ENCODE measurements at regions not wholly inside any gene's neighbourhood (a gene's known extent, or its start where the extent isn't known, plus 50 kb on each side); places are given as distances from the start of the nearest gene placed in this dataset.

DNA sequence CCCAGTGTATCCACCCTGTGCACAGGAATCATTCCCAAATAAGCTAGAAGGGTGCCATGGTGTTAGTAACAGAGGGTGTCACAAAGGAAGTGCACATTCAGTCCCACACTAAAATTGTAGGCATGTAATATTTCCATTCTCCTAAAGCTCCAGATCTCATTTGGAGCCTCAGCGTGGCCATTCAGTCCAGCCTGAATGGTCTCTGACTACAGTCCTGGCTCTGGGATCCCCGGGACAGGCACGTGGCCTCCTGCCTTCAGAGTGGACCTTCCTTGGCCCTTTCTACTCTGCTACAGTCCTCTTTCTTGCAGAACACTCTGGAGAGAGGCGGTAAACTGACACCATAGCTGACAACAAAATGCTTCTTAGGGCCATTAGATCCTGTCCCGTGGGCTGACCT, 243.9 kb downstream of the IRX2 start:
- no peak for DNase-seq (ENCODE audit: insufficient read length, low spot score)
- no peak for FAIRE-seq

DNA sequence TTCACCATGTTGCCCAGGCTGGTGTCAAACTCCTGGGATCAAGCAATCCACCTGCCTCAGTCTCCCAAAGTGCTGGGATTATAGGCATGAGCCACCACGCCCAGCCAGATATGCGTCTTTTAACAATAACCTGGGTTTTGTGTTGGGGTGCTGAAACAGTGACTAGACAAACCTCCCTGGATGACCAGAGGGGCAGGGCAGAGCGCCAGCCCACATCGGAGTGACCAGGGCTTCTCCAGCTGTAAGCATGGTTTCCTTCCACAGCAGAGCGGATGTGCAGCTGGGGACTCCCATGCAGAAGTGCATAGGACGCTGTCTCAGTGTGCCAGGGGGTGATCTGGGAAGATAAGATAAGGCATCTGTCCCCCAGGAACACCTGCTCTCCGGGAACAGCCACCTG, 244.9 kb downstream of the IRX2 start:
- no peak for DNase-seq (ENCODE audit: insufficient read length, low spot score)

DNA sequence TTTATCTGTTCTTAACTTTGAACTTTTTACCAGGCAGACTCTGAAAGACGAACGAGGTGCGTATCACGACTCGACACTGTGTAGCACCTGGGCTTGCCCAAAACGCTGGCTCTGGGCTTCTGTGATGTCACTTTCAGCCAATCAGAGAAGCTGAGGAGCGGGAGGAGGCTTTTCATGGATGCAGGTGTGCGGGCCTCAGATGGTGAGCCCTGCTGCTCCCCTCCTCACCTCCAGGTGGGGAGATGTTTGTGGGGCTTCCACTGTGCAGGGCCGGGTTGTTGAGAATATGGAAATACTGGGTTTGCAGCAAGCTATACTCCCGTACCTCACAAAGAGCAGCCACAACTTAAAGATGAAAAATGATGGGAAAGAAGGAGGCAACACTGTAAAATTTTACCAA, 246.3 kb downstream of the IRX2 start:
- FAIRE-seq (no peak), DNase-seq (ENCODE audit: insufficient read length, low spot score) (no peak)

More for the DNA sequence above, 244.9 kb downstream of the IRX2 start:
- FAIRE-seq: no peak

DNA sequence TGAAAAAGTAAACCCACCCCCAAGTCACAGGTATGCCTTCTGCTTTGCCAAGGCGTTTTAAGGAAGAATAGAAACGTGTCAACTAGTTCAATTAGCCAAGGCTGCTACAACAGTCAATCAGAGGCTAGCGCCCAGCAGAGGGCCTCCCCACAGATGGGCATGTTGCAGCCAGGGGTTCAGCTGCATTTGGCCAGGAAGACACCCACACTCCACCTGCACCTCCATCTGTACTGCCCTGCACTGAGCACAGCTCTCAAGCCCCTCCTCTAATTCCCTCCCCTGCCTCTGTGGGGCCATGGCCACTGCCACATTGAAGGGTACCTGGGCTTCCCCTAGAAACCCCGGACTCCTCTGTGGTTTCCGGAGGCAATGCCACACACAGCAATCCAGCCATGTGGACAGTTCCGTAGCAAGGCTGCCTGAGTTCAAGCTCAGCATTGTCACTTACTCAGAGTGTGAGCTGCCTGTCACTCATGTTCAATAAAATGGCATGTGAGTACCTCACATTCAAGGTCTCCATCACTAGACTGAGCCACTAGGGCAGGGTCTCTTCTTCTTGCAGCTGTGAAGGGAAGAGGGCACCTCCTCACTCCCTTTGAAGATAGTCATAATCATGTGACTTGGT, 248.4 kb downstream of the IRX2 start:
- FAIRE-seq: no peak
- DNase-seq (ENCODE audit: insufficient read length, low spot score): no peak

DNA sequence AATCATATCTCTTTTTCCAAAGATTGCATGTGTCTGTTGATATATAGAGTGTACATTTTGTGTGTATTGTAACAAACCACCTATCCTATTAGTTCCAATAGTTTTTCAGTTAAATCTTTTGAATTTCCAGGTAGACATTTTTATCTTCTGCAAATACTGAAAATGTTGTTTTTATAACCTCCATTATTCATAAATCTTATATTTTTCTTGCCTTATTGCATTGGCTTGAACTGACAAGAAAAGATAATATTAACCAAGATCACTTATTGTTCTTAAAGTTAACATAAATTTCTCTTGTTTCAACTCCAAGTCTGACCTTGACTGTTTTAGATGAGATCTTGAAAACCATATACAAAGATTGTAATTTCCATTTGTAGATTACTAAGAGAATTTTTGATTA, 251.6 kb downstream of the IRX2 start:
- DNase-seq (ENCODE audit: insufficient read length, low spot score) (no peak), FAIRE-seq (no peak)

DNA sequence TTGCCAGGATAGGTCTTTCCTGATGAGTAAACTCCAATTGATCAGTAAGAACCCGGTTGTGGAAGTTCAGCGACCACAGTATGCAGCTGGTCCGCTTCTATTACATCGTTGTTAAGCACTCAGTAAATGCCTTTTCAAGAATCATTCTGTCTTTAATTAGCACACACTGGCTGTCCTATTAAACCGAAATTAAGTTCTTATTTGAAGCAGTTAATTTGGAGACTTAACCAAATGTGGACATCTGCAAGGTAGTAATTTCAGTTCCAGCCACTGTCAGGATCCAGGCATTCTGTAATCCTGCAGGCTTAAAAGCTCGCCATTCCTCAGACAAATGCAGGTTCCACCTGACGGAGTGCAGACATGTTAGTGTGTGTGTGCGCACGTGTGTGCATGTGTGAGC, 254.6 kb downstream of the IRX2 start:
- FAIRE-seq (no peak), DNase-seq (ENCODE audit: insufficient read length, low spot score) (no peak)

DNA sequence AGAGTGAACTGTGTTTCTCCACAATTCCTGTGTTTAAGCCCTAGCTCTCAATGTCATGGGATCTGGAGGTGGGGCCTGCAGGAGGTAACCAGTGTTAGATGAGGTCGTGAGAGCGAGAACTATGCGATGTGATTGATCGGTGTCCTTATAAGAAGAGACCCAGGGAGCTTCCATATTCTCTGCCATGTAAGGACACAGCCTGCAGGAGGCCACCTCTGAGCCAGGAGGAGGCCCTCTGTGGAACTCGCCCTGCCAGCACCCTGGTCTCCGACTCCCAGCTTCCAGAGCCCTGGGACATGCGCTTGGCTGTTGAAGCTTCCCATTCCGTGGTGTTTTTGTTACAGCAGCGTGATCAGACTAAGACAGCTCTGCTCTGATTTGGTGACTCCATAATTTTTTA, 255.4 kb downstream of the IRX2 start:
- no peak for DNase-seq (ENCODE audit: insufficient read length, low spot score)
- no peak for FAIRE-seq

DNA sequence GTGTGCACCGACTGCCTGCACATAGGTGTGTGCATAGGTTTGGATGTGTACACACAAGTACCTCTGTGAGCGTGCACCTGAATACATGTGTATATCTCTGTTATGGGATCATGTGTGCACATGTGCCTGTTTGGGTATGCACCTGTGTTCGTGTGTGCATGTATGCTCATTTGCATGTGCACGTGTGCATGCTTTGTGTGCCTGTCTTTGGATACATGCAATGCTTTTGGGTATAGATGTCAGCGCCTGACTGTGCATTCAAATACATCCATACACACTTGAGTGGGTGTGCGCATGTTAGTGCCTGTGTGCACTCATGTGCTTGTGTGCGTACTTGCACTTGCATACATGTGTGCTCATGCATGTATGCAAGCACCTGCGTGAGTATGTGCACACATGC, 258.1 kb downstream of the IRX2 start:
- FAIRE-seq (peak; percentile 28), DNase-seq (ENCODE audit: insufficient read length, low spot score) (no peak)

- DNase-seq (ENCODE audit: insufficient read length, low spot score) (no peak), FAIRE-seq (no peak)
Observed at GRCh38 chr5:2492476-2492875, 259.0 kb downstream of the IRX2 start.

DNA sequence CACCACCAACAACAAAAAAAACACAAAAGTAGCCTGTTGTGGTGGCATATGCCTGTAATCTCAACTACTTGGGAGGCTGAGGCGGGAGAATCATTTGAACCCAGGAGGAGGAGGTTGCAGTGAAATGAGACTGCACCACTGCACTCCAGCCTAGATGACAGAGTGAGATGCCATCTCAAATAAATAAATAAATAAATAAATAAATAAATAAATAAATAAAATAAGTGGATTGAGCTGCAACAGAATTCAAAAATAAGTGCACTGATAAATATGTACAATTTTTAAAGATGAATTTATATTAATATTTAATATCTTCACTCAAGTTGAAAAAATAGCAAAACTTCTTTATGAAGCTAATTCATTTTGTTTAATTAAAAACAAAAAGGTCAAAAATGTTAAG, 259.6 kb downstream of the IRX2 start:
- DNase-seq (ENCODE audit: insufficient read length, low spot score) (no peak), FAIRE-seq (no peak)

- DNase-seq (ENCODE audit: insufficient read length, low spot score) (no peak), FAIRE-seq (no peak)
Observed at GRCh38 chr5:2489306-2489705, 262.2 kb downstream of the IRX2 start.

- no peak for DNase-seq (ENCODE audit: insufficient read length, low spot score)
- no peak for FAIRE-seq
Observed at GRCh38 chr5:2488593-2488992, 262.9 kb downstream of the IRX2 start.

GRCh38 chr5:2487152-2487763, 264.2 kb downstream of the IRX2 start:
- DNase-seq (ENCODE audit: insufficient read length, low spot score) (no peak), FAIRE-seq (no peak)

DNA sequence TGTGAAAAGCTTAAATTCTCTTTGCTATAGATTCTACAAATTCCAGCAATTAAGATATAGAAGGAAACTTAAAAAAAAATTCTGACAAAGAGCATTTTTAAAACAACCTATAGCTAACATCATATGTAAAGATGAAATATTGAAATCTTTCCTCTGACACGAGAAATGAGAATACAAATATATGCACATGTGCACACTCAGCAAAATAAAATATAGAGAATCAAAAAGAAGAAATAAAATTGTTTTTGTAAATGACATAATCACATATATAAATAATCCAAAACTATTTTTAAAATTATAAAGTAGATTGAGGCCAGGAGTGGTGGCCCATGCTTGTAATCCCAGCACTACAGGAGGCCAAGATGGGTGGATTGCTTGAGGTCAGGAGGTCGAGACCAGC, 265.1 kb downstream of the IRX2 start:
- DNase-seq (ENCODE audit: insufficient read length, low spot score) (no peak), FAIRE-seq (no peak)

DNA sequence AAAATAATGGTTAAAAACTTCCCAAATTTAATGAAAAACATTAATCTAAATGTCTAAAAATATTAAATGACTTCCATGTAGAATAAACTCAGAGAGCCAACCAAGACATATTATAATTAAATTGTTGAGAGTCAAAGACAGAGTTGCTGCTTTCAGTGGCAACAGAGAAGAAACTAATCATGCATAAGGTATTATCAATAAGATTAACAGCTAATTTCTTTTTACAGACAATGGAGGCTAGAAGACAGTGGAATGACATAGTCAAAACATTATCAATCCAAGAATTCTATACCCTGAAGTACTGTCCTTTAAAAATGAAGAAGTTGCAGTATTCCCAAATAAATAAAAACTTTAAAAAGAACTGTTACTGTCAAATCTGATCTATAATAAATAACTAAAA, 268.7 kb downstream of the IRX2 start:
- no peak for FAIRE-seq
- no peak for DNase-seq (ENCODE audit: insufficient read length, low spot score)

- FAIRE-seq (no peak), DNase-seq (ENCODE audit: insufficient read length, low spot score) (no peak)
Observed at GRCh38 chr5:2480871-2481270, 270.6 kb downstream of the IRX2 start.

GRCh38 chr5:2475902-2476301, 275.6 kb downstream of the IRX2 start:
- FAIRE-seq: no peak

GRCh38 chr5:2472670-2473069, 278.8 kb downstream of the IRX2 start:
- FAIRE-seq (no peak), DNase-seq (ENCODE audit: insufficient read length, low spot score) (no peak)

More at GRCh38 chr5:2475902-2476301, 275.6 kb downstream of the IRX2 start:
- no peak for DNase-seq (ENCODE audit: insufficient read length, low spot score)

DNA sequence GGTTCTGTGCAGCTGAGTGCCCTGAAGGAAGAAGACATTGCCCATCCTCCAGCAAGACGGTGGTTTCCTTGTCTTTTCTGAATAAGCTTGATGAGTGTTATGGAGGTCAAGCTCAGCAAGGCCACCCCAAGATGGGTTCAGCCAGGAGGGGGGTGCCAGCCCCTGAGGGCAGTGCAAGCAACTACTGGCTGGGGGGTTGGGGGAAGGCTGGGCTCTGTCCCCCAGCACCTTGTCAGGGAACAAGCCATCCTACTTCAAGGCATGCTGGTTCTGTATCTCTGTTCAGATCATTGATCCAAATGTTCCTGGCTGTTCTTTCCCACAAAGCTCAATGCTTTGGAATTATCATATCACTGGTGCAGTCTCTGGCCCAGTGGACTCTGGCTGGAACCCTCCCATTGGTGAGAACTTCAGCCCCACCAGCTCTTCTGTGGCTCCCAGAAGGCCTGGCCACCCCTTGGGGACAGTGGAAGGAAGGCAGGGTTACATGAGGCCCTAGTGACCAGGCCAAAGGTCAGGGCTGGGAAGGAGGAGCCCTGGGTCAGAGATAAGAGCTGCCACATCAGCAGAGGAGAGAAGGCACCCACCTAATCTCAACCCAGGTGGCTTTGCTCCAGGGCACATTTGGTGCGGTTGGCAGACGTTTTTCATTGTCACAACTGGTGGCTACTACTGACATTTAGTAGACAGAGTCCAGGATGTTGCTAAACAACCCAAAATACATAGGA, 280.2 kb downstream of the IRX2 start:
- DNase-seq (ENCODE audit: insufficient read length, low spot score) (no peak), FAIRE-seq (no peak)

DNA sequence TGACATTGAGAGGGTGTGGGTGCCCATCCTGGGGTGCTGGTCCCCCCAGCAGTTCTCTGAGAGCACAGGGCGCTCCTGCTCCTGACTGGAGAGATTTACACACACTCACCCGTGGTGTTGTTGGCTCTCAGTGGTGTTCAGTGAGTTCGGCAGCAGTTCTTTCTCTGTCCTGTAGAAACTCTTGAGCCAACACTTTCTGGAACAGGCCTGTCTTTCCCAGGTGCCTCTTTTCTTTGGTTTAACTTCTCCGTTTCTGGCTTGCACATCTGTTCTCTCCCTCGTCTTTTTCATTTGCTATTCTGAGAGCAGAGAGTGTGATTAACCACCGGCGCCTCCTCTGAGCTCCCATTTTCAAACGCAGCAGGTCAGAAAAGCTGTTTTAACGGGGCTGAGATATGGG, 284.5 kb downstream of the IRX2 start:
- FAIRE-seq (no peak), DNase-seq (ENCODE audit: insufficient read length, low spot score) (no peak)

- DNase-seq (ENCODE audit: insufficient read length, low spot score): no peak
- FAIRE-seq: peak; percentile 20
Observed at GRCh38 chr5:2465383-2465782, 286.1 kb downstream of the IRX2 start.

GRCh38 chr5:2464141-2464540, 287.3 kb downstream of the IRX2 start:
- FAIRE-seq (no peak), DNase-seq (ENCODE audit: insufficient read length, low spot score) (no peak)
